ENCODE measurements at regions not wholly inside any gene's neighbourhood (a gene's known extent, or its start where the extent isn't known, plus 50 kb on each side); places are given as distances from the start of the nearest gene placed in this dataset.

DNA sequence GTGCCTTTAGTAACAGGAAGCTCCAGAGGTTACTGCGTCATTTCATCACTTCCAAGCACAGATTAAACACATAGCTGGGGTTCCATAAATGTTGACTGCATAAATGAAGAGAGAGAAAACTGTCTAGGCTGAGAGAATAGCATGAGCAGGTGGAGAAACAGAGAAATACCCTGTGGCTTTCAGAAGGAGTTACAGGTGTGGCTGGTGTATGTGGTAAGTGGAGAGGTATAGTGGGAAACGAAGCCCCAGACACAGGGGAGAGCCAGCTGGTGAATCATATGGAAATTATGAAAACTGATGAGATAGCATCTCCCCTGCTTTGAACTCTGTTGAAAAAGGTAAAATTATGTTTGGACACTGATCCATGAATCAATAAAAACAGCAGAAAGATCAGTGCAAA lies 807.4 kb upstream of the POU3F3 start:
- no peak for DNase-seq

DNA sequence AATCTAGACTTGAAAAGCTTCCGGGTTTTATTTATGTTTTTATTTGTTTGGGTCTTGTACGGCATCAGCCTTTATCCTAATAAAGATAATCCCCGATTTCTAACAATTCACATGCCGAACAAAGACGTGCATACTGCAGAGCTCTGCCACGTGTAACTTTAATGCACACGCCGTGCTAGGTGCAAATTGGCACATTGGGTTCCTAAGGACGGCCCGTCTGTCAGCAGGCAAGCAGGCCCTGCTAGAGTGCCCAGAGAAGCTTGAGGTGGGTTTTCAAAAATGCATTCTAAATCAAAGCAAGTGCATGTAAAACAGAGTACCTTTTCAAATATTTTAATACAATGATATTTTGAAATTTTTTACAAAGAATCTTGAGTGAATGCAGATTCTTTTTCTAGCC lies 806.4 kb upstream of the POU3F3 start:
- no peak for DNase-seq

DNA sequence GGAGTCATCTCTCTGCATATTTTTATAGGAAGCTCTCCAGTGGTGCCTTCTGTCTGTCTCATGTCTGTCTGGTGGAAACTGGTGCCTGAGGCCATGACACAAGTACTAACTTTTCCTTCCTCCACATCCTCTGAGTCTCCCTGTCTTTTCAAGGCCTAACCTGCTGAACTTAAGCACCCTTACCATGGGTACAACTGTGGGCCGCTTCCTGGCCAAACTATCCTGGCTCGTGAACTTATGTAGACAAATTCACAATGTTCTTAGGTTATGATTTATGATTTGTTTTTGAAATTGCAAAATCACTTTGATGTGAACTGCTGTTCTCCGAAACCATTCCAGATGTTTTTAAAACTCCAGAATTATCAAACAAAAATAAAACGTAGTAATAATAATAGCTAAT lies 804.5 kb upstream of the POU3F3 start:
- DNase-seq, result no peak

DNA sequence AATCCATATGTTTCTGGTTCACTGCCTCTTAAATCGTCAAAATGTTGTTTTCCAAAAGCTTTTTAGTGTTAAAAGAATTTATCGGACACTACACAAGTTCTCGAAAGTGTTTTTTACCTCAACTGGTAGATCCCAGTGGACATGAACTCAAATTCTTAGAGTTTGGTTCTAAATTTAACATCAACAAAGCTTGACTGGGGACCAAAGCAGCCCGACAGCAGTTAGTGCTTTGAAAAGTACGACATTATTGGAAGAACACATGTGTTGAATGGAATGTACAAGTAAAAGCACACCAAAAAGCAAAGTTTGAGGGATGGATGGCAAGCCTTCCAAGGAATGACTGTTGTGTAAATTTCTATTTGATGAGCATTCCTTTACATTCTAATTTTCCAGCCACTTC lies 803.9 kb upstream of the POU3F3 start:
- DNase-seq, result no peak

DNA sequence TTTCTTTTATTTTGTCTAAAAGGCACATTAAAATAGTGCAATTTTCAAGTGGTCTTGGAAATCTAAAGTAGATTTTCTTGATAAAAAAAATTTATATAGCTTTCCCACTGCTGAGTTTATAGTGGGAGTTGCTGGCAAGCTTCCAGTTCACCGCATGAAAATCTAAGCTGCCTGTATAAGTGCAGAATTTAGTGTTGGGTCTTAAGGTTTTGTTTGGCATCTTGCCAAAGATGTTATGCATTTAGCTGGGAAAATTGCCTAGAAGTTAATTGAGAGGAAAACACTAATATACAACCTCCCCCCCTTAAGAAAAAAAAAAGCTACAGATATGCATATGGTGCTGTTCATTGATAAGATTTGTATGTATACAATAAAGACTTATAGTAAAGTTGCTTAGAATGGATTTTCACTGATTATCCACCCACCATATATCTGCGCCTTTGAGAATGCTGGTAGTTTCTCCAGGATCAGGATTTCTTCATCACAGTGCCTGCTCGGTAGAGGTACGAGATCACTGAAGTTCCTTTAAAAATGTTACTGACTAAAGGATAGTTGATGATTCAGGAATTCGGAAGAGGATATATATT lies 803.2 kb upstream of the POU3F3 start:
- no peak for DNase-seq

DNA sequence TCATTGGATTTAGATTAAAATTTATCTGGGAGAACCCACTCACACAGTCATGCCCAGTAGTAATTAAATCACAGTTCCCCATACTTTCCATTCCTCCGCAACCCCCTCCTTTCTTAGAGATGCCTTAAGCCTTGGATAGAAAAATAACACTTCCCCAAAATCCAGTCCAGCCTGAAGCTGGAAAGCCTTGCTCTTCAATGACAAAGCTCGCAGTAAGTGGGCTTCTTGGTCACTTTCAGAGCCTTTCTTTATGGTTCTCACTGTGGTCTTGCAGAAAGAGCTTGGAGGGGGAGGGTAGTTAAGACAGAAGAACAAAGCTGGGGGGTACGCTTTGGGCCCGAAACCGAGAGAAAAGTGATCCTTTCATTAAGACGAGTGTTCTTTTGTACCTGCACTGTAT lies 802.1 kb upstream of the POU3F3 start:
- no peak for DNase-seq

DNA sequence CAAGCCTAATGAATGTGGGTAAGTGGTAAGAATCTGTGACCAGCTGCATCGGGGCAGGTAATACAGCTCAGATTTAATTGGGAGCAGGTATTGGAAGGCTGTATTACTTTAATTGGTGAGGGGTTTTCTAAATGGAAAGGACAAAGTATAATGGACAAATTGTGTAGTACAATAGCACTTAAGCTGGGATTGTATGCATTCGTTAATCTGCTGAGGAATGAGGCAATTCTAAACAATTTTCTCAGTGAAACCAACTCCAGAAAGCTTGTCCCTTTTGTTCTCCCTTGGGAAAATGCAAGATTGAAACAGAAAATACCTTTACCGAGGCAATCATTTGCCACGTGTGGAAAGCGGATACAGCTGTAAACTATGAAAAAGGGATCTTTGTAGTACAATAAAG lies 801.6 kb upstream of the POU3F3 start:
- no peak for DNase-seq

DNA sequence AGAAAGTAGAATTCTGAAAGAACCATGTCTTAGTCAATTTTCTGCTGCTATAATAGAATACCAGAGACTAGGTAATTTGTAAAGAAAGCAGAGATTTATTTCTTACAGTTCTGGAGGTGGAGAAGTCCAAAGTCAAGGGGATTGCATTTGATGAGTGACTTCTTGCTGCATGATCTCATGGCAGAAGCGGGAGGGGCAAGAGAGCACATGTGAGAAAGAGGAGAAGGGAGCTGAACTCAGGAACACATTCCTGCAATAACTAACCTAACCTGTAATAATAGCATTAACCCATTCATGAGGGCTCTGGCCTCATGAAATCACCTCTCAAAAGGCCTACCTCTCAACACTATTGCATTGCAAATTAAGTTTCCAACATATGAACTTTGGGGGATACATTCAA lies 797.5 kb upstream of the POU3F3 start:
- DNase-seq, result no peak

DNA sequence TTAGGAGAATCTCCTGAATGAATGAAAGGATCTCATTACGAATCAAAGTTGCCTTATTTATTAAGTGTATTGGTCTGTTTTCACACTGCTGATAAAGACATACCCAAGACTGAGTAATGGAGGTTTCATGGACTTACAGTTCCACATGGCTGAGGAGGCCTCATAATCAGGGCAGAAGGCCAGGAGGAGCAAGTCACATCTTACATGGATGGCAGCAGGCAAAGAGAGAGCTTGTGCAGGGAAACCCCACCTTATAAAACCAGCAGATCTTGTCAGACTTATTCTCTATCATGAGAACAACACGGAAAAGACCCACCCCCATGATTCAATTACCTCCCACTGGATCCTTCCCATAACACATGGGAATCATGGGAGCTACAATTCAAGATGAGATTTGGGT lies 785.2 kb upstream of the POU3F3 start:
- no peak for DNase-seq

DNA sequence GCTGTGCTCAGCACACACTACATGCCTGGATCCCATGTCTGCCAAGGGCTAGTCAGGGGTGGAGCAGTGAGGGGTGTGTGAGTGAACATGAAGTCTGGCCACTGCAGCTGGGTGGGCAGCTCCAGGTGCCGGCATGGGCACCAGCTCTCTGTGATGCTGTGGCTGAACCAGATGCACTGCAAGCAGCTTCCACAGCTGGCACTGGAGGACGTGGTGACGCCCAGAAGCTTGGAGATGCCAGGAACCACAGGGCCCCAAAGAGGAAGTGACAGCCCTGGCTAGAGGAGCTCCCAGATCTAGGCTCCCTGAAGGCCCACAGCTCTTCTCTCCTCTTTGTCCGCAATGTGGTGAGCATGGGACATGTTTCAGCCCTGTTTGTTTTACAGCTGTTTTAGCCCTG lies 776.3 kb upstream of the POU3F3 start:
- DNase-seq, result no peak

DNA sequence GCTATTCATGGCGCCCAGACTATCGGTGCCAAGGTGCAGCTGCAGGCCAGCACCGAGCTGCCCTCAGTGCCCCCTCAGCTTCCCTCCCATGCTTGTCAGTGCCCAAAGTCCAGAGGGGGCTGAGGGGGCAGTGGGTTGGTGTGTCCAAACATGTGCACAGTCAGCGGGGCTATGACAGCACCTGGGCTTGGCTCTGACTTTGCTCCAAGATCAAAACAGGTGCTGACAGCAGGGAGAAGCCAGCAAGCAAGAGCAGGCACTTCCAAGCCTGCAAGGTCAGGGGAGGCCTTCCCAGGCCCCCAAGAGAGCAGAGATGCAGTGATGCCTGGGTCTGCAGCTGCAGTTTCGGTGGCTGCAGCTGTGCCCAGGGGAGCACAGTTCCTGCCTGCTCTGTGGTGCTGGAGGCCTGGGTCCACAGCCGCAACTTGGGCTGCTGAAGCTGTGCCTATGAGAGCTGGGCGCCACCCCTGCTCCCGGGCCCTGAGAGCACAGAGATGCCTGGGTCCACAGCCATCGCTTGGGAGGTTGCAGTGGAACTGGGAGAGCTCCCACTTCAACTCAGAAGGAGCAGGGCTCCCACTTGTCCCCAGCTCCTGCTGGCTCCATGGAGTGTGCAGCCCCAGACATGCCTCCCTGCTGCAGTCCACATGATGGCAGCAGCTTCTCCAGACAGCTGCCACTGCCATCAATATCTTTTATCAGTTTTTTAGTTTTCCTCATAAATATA lies 775.3 kb upstream of the POU3F3 start:
- DNase-seq, result no peak

DNA sequence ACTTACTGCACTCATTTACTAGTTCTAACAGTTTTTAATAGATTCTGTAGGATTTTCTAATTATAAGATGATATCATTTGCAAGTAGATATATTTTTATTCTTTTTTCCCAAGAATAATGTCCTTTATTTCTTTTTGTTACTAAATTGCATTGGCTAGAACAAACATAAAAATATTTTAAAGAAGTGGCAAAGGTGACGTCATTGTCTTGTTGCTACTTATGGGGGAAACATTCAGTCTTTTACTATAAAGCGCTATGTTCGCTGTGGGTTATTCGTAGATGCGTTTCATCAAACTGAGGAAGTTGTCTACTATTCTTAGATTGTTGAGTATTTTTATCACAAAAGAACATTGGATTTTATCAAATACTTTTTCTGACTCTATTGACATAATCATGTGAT lies 765.2 kb upstream of the POU3F3 start:
- DNase-seq, result no peak

DNA sequence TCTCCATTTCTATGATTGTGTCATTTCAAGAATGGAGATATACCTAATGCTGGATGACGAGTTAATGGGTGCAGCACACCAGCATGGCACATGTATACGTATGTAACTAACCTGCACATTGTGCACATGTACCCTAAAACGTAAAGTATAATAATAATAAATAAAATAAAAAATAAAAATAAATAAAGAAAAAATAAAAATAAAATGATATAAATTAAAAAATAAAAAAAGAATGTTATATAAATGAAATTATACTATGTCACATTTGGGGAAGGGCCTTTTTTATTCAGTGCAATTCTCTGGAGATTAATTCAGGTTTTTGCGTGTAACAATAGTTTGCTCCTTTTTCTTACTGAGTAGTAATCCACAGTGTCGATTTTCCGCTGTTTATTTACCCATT lies 763.5 kb upstream of the POU3F3 start:
- no peak for DNase-seq

DNA sequence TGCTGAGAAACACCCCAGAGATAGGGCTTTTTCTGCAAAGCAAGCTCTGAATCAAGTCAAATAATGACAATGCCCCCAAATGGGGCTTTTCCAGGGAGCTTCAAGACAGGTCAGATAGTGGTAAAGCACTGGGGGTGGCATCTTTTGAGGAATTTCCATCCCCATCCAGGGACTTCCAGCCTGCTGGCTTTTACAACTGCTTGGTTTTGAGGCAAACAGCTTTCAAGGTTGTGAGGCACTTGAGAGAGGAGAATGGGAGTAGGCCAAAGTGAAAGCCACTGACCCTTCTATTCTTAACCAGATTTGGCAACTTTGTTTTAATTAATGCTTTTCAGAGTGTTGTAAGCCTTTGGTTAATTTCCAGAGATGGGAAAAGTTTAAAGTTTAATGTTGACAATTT lies 762.0 kb upstream of the POU3F3 start:
- DNase-seq, result no peak

DNA sequence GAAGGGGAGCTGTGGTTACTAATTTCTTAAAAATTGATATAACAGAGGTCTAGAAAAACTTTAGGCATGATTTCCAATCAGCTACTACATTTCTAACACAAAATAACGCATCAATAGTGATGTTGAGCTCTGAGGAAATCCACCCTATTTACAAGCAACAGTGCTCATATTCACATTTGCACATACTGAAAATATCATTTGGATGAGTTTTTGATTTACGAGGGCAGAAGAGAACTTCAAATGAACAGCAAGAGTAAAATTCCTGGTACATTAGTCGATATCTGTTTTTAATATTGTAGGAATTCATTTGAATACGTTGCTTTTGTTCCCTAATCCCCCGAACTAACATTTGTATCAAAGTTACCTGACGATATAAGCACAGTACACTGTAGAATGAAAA lies 761.0 kb upstream of the POU3F3 start:
- no peak for DNase-seq

DNA sequence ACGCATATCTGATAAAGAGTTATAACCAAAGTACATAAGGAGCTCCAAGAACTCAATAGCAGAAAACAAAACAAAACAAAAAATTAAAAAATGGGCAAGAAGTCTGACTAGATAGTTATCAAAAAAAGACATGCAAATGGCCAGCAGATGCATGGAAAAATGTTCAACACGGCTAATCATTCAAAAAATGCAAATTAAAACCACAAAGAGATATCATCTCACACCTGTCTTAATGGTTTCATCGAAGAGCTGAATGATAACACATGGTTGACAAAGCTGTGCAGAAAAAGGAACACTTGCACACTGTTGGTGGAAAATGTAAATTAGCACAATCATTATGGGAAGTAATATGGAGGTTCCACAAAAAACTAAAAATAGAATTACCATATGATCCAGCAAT lies 751.3 kb upstream of the POU3F3 start:
- no peak for DNase-seq

DNA sequence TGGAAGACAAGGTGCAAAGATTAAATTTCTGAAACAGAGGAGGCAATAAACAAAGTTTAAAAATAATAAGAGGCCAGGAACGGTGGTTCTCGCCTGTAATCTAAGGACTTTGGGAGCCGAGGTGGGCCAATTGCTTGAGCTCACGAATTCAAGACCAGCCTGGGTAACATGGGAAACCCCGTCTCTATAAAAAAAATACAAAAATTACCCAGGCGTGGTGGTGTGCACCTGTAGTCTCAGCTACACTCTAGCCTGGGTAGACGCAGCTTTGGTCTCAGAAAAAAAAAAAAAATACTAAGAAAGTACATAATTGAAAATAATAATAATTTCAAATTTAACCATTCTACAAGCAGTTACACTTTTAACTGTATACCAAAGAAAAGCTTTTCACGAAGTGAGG lies 744.6 kb upstream of the POU3F3 start:
- DNase-seq, result no peak

DNA sequence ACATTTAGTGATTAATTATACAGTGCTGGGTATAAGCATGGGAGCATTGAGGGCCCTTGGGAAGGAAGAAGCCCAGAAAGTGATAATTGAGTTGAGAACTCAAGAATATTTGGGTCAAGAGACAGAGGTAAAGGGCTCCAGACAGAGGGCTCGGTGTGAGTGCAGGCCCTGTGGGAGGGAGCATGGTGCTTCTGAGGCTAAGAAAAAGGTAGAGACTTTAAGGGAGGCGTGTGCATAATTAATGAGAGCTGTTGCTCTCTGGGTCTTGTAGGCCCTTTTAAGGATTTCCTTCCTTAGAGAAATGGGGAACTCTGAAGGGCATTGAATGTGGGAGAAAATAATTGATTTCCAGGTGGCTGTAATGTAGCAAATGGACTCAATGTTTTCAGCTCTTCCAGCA lies 735.0 kb upstream of the POU3F3 start:
- DNase-seq, result no peak

DNA sequence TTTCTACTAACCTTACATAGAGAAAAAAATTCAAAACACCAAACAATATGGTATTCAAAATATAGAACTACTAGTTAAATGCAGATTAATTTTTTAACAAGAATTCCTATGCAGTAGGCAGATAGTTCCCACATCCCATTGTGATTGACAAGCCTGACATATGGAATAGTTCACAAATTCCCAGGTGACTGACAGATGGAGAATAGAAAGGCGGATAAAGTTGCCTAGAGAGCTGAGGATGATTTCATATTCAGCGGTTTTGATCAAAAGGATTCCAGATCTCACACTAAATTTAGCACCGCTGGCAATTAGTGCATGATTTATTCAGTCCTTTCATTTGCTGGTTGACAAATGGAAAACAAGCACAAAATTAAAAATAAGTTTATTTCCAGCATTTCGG lies 733.7 kb upstream of the POU3F3 start:
- no peak for DNase-seq

DNA sequence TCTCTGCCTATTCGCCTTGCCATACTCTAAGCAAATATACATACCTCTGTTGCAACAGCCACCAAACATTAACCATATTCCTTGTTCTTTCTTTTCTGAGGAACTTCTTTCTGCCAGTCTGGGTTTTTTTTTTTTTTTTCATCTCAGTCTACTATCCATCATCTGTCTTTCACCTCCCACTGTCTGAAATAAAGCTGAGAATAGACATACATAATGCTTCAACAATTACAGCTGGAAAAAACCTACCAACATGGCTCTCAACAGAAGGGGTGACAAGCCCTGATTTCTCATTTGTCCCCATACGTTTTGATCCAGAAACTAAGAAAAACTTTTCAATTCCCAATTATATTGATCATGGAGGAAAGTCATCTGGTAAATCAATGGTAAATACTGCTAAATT lies 728.8 kb upstream of the POU3F3 start:
- DNase-seq, result no peak

DNA sequence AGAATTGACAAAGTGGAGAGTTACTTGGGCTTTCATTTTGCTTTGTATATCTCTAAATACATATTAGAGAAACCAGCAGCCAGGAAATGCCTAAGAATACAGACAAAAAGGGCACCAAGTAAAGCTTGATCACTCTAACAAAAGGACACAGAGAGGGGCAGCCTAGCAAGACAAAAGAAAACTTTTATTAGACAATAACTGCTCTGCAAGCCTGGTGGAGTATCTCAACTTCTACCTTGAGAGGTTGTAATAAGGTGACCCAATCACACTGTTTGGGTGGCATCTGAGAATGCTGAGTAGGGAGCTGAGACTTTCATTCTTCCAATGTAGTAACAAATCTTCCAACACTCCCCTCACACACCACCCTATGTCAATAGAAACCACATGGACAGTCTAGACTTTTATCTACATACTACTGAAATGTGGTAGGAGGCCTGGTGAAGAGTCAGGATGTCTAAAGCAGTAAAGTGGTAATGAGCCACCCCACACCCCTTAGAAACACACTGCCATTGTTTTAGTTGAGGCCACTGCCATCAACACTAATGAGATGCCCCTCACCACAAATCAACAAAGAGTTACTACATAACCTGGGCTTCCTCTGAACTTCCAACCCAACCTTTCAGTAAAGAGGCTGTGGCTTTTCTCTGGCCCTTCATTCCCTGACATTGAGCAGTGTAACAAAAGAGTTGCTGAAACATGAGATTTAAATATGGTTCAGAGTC lies 726.7 kb upstream of the POU3F3 start:
- DNase-seq, result no peak

DNA sequence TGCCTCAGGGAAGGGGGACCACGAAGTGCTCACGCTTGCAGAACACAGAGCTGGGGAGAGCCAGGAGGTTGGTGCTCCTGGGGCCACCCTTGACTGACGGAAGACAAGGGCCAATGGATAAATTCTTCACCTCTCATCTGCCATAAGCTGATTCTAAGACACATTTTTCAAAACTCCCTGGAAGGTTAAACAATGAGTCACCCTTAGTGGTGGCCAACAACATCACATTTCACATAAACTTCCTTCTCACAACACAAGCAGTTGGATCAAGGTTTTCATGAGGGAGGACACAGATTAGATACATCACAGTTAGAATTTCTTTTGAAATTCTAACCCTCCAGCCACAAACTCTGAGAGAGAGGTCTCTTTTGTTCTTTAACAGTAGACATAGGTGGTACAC lies 713.6 kb upstream of the POU3F3 start:
- DNase-seq, result no peak

DNA sequence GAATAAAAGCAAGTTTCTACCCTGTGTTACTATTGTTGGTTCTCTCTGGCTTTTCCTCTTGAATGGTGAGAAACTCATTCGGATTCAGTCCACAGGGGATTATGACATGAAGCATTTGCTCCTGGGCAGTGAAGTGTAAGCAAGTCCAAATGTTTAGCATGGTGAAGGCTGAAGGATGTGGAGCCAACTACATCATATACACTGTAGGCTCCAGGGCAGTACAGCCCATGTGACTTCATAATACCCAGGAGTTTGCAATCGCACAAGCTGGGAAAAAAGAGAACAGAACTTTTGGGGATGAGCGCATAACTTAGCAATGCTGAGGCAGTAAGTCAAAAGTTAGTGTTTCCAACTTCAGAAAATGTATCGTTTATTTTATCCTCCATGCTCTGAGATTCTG lies 695.7 kb upstream of the POU3F3 start:
- DNase-seq, result no peak

DNA sequence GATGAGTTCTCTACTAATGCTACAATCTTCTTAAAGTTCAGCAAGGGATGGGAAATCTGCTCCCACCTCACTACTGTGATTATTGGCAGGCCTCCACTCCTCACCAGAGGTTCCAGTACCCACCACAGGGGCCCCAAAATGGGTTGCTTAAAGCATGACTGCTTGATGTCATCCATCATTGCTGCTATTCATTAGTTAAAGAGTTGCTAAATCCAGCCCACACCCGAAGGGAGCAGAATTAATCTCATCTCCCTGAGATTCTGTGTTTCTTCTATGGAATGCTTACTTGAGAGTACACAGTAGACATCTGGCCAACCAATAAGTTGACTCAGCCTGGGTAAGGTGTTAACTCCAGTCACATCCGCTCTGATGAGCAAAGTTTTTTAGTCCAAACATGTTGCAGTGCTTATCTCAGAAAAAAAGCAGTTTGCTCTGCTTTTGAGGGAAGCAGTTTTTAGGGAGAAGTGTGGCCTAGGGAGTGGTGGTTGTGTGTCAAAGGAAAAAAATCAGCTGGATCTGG lies 690.2 kb upstream of the POU3F3 start:
- DNase-seq, result no peak

Data from C1 segment of cervical spinal cord (tissue), 14 donors.